ENCODE measurements at regions not wholly inside any gene's neighbourhood (a gene's known extent, or its start where the extent isn't known, plus 50 kb on each side); places are given as distances from the start of the nearest gene placed in this dataset.

GRCh38 chr19:30674656-30675055, 302.5 kb downstream of the ZNF536 start:
- TF ChIP-seq POLR2A (IDR thresholded peaks at IDR 0.05), result no peak
- TF ChIP-seq CTCF (IDR thresholded peaks at IDR 0.05), result no peak

Data from tibial nerve (tissue), 3 donors.